ENCODE measurements at regions not wholly inside any gene's neighbourhood (a gene's known extent, or its start where the extent isn't known, plus 50 kb on each side); places are given as distances from the start of the nearest gene placed in this dataset.

DNA sequence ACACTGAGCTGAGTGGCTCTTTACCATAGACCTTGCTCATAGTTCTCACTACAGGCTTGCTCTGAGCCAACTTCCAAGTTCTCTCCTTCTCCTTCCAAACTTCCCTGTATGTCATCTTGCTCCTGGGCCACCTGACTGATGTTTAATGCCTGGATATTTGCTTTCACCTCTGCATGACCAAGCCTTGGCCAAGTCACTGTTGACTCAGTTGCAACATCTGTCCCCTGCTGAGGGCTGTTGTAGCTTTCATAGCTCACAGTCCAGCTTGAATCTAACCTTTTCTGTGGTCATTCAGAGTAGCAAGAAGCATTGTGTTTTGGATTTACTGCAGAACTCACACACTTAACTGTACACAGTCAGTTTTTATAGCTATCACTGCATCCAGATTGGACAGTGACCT is 171.8 kb upstream of the ROPN1 start:
- Mint-ChIP-seq H3K9me3 (ENCODE audit: unreplicated experiment) (no peaks in the 10 kb centered on the region), H3K27me3 (ENCODE audit: insufficient read depth, unreplicated experiment) (peaks cover 32% of the 10 kb centered on the region), H3K27ac (ENCODE audit: low read depth, unreplicated experiment) (no peak overlapping the region), H3K4me1 (ENCODE audit: insufficient read depth, unreplicated experiment) (no peaks in the 10 kb centered on the region), H3K36me3 (ENCODE audit: insufficient read depth, unreplicated experiment) (no peaks in the 10 kb centered on the region), H3K4me3 (ENCODE audit: unreplicated experiment) (no peak overlapping the region)
- TF ChIP-seq, protein P1, sequence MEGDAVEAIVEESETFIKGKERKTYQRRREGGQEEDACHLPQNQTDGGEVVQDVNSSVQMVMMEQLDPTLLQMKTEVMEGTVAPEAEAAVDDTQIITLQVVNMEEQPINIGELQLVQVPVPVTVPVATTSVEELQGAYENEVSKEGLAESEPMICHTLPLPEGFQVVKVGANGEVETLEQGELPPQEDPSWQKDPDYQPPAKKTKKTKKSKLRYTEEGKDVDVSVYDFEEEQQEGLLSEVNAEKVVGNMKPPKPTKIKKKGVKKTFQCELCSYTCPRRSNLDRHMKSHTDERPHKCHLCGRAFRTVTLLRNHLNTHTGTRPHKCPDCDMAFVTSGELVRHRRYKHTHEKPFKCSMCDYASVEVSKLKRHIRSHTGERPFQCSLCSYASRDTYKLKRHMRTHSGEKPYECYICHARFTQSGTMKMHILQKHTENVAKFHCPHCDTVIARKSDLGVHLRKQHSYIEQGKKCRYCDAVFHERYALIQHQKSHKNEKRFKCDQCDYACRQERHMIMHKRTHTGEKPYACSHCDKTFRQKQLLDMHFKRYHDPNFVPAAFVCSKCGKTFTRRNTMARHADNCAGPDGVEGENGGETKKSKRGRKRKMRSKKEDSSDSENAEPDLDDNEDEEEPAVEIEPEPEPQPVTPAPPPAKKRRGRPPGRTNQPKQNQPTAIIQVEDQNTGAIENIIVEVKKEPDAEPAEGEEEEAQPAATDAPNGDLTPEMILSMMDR (IDR thresholded peaks at IDR 0.05; ENCODE audit: unreplicated experiment) = no peak
- CTCF ChIA-PET = no interaction called here
- intact Hi-C loops (cut with micrococcal nuclease) = no loop called here
- DNase-seq (ENCODE audit: unreplicated experiment) = no peak
- POLR2A ChIA-PET = no interaction called here
- no TSS peak for BruUV-seq (replicated peaks)

DNA sequence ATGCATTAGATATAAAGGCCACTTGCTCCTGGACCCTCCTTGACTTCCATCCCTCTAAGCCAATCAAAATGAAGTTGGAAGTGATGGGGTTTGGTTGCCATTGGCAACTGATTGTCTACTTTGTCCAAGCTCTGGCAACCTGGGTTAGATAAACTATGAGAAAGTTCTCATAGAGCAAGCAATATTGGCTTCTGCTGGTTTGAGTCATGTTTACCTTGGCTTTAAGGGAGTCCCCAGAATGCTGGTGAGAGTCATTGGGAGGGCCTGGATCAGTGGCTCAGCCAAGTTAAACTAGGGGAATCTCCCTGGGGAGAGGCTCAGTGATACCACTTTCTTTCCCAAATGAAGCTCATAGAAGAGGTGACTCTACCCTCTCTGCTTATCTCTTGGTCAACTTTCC is 176.3 kb upstream of the ROPN1 start:
- Mint-ChIP-seq H3K4me1 (ENCODE audit: insufficient read depth, unreplicated experiment) (no peaks in the 10 kb centered on the region), H3K36me3 (ENCODE audit: insufficient read depth, unreplicated experiment) (no peaks in the 10 kb centered on the region), H3K27ac (ENCODE audit: low read depth, unreplicated experiment) (no peak overlapping the region), H3K4me3 (ENCODE audit: unreplicated experiment) (no peak overlapping the region), H3K27me3 (ENCODE audit: insufficient read depth, unreplicated experiment) (peaks cover 47% of the 10 kb centered on the region), H3K9me3 (ENCODE audit: unreplicated experiment) (no peaks in the 10 kb centered on the region)
- BruUV-seq (replicated peaks) = no TSS peak
- intact Hi-C loops (cut with micrococcal nuclease) = no loop called here
- TF ChIP-seq, protein P1 (IDR thresholded peaks at IDR 0.05; ENCODE audit: unreplicated experiment) = no peak
- peak; percentile 28 for DNase-seq (ENCODE audit: unreplicated experiment)
- ChIA-PET CTCF (no interaction called here), POLR2A (no interaction called here)

DNA sequence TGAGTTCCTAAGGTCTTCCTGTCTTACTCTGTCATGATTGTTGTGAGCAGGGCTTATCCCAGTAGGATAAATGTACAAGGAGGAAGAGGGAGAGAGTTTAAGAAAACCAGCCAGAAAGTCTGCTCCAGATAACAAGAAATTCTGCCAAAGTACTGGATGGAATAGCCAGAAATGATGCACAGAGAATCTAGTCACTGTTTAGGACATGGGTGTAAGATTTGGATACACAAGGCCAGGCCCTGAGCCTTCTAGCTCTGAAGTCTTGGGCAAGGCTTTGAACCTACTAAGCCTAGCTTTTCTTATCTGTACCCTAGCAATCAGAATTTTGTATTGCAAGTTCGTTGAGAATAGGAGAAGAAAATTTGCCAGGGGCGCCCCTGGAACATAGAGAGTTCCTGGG is 180.4 kb upstream of the ROPN1 start:
- ChIA-PET CTCF (no interaction called here), POLR2A (no interaction called here)
- Mint-ChIP-seq H3K4me3 (ENCODE audit: unreplicated experiment) (no peak overlapping the region), H3K4me1 (ENCODE audit: insufficient read depth, unreplicated experiment) (no peaks in the 10 kb centered on the region), H3K36me3 (ENCODE audit: insufficient read depth, unreplicated experiment) (no peaks in the 10 kb centered on the region), H3K27ac (ENCODE audit: low read depth, unreplicated experiment) (no peak overlapping the region), H3K9me3 (ENCODE audit: unreplicated experiment) (no peaks in the 10 kb centered on the region), H3K27me3 (ENCODE audit: insufficient read depth, unreplicated experiment) (peaks cover 42% of the 10 kb centered on the region)
- intact Hi-C loops (cut with micrococcal nuclease) = no loop called here
- no peak for DNase-seq (ENCODE audit: unreplicated experiment)
- no TSS peak for BruUV-seq (replicated peaks)
- TF ChIP-seq, protein P1 (IDR thresholded peaks at IDR 0.05; ENCODE audit: unreplicated experiment) = no peak

DNA sequence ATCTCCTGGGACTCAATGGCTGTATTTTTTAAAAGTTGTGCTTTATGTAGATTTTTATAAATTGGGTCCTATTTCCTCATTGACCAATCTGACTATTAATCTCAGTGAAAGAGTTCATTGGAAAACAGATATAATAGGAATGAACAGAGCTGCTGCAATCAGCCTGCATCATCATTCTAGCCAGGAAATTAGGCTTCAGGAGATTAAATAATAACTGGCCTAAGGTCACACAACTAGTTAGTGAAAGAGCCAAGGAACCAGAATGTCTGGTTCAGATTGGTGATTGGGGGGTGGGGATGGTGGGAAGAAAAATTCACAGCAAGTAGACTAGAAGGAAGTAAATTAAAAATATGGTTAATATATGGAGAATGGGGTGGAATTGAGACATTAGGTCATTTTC is 180.9 kb upstream of the ROPN1 start:
- intact Hi-C loops (cut with micrococcal nuclease) = no loop called here
- peaks cover 37% of the 10 kb centered on the region for H3K27me3 Mint-ChIP-seq (ENCODE audit: insufficient read depth, unreplicated experiment)
- POLR2A ChIA-PET = no interaction called here
- TF ChIP-seq, protein P1 (IDR thresholded peaks at IDR 0.05; ENCODE audit: unreplicated experiment) = no peak
- DNase-seq (ENCODE audit: unreplicated experiment) = no peak
- BruUV-seq (replicated peaks) = no TSS peak
- CTCF ChIA-PET = no interaction called here
- H3K36me3 Mint-ChIP-seq (ENCODE audit: insufficient read depth, unreplicated experiment) = no peaks in the 10 kb centered on the region
- H3K4me3 Mint-ChIP-seq (ENCODE audit: unreplicated experiment) = no peak overlapping the region
- no peaks in the 10 kb centered on the region for H3K9me3 Mint-ChIP-seq (ENCODE audit: unreplicated experiment)
- H3K4me1 Mint-ChIP-seq (ENCODE audit: insufficient read depth, unreplicated experiment) = no peaks in the 10 kb centered on the region
- H3K27ac Mint-ChIP-seq (ENCODE audit: low read depth, unreplicated experiment) = no peak overlapping the region

All from MCF 10A (cell line).